ENCODE measurements at regions not wholly inside any gene's neighbourhood (a gene's known extent, or its start where the extent isn't known, plus 50 kb on each side); places are given as distances from the start of the nearest gene placed in this dataset.
"Not testable (repeated sequence)": the region's sequence is repeated elsewhere in the genome, so short reads cannot be mapped to it uniquely, and the experiment has no call there.

DNA sequence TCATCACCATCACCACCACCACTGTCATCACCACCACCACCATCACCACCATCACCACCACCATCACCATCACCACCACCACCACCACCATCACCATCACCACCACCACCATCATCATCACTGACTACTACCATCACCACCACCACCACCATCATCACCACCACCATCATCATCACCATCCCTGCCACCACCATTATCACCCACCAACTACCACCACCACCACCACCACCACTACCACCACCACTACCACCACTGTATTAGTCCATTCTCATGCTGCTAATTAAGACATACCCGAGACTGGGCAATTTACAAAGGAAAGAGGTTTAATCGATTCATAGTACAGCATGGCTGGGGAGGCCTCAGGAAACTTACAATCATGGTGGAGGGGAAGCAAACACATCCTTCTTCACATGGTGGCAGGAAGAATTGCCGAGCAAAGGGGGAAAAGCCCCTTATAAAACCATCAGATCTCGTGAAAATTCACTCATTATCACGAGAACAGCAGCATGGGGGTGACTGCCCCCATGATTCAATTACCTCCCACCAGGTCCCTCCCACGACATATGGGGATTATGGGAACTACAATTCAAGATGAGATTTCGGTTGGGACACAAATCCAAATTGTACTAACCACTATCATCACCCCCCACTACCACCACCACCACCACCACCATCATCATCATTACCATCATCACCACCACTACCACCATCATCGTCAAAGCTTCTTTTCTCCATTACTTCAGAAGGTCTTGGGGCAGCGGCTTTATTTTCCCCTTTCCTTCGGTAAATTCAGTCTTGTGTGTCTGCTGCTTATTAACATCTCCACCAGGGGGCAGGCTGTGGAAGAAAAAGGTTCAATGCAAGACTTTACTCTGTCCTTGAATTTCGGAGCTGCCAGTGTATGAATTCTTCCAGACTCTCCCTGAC lies 53.6 kb upstream of the SCAF4 start:
- POLR2A ChIA-PET; H3K27me3 ChIP-seq (ENCODE audit: control insufficient read depth, insufficient read depth, low read length); BruUV-seq (replicated peaks); ATAC-seq; H3K9me3 ChIP-seq (ENCODE audit: control insufficient read depth, insufficient read depth, low read depth, low read length); H3K4me1 ChIP-seq (ENCODE audit: control insufficient read depth, insufficient read depth, low read length); H3K4me3 ChIP-seq (ENCODE audit: low read depth in 2 of 2, low read length in 2 of 2); H3K36me3 ChIP-seq (ENCODE audit: control insufficient read depth, insufficient read depth, low read length); in situ Hi-C loops (cut with HindIII; ENCODE audit: low pct_unique_long_range_greater_than_20kb, low sequenced_read_pairs); H3K27ac ChIP-seq (ENCODE audit: low read length): not testable (repeated sequence)
- DNase-seq (ENCODE audit: low read depth, low spot score): peak; percentile 18
- CTCF ChIA-PET: interaction anchor here (0.7 kb wide), 1 partner anchor 67 kb away, joined by 3 read pairs; no protein-coding TSS in a partner anchor
- TF ChIP-seq, protein P1, sequence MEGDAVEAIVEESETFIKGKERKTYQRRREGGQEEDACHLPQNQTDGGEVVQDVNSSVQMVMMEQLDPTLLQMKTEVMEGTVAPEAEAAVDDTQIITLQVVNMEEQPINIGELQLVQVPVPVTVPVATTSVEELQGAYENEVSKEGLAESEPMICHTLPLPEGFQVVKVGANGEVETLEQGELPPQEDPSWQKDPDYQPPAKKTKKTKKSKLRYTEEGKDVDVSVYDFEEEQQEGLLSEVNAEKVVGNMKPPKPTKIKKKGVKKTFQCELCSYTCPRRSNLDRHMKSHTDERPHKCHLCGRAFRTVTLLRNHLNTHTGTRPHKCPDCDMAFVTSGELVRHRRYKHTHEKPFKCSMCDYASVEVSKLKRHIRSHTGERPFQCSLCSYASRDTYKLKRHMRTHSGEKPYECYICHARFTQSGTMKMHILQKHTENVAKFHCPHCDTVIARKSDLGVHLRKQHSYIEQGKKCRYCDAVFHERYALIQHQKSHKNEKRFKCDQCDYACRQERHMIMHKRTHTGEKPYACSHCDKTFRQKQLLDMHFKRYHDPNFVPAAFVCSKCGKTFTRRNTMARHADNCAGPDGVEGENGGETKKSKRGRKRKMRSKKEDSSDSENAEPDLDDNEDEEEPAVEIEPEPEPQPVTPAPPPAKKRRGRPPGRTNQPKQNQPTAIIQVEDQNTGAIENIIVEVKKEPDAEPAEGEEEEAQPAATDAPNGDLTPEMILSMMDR (IDR thresholded peaks at IDR 0.05): peak; percentile 69
- intact Hi-C loops (cut with micrococcal nuclease; ENCODE audit: unreplicated experiment): loop anchor here (10.0 kb wide), 1 partner anchor 89 kb away; the partner anchor contains the start of gene HUNK

DNA sequence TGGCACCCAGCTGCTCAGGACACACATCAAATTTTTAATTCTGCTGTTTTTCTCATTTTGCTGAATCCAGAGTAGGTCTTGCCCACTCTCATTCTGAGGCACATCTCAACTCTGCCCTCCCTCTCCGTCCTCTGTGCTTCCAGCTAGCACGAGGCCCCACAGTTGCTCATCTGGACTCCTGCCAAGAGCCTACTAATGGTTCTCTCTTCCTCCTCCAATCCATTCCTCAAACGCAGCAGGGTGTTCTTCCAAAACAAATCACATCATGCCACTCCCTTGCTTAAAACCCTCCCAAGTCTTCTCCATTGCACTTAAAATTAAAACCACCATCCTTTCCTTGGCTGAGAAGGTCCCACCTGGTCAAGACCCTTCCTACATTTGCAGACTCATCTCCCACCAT lies 49.8 kb upstream of the SCAF4 start:
- ATAC-seq: no peak
- no peak for DNase-seq (ENCODE audit: low read depth, low spot score)
- TF ChIP-seq, protein P2, sequence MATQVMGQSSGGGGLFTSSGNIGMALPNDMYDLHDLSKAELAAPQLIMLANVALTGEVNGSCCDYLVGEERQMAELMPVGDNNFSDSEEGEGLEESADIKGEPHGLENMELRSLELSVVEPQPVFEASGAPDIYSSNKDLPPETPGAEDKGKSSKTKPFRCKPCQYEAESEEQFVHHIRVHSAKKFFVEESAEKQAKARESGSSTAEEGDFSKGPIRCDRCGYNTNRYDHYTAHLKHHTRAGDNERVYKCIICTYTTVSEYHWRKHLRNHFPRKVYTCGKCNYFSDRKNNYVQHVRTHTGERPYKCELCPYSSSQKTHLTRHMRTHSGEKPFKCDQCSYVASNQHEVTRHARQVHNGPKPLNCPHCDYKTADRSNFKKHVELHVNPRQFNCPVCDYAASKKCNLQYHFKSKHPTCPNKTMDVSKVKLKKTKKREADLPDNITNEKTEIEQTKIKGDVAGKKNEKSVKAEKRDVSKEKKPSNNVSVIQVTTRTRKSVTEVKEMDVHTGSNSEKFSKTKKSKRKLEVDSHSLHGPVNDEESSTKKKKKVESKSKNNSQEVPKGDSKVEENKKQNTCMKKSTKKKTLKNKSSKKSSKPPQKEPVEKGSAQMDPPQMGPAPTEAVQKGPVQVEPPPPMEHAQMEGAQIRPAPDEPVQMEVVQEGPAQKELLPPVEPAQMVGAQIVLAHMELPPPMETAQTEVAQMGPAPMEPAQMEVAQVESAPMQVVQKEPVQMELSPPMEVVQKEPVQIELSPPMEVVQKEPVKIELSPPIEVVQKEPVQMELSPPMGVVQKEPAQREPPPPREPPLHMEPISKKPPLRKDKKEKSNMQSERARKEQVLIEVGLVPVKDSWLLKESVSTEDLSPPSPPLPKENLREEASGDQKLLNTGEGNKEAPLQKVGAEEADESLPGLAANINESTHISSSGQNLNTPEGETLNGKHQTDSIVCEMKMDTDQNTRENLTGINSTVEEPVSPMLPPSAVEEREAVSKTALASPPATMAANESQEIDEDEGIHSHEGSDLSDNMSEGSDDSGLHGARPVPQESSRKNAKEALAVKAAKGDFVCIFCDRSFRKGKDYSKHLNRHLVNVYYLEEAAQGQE (IDR thresholded peaks at IDR 0.05; ENCODE audit: insufficient read depth in 1 of 2, low read depth in 2 of 2, low read length in 1 of 2): no peak
- no peak for TF ChIP-seq TCF7L2 (IDR thresholded peaks at IDR 0.05; ENCODE audit: low read depth, low read length)
- TF ChIP-seq, protein P1 (IDR thresholded peaks at IDR 0.05): no peak
- TF ChIP-seq POLR2AphosphoS5 (IDR thresholded peaks at IDR 0.05; ENCODE audit: low read depth, low read length): no peak
- no peak for TF ChIP-seq SIN3A (IDR thresholded peaks at IDR 0.05; ENCODE audit: borderline replicate concordance, insufficient read depth, low read depth, low read length)
- POLR2A ChIA-PET: no interaction called here
- no peak overlapping the region for H3K4me3 ChIP-seq (ENCODE audit: low read depth in 2 of 2, low read length in 2 of 2)
- no peaks in the 10 kb centered on the region for H3K36me3 ChIP-seq (ENCODE audit: control insufficient read depth, insufficient read depth, low read length)
- CTCF ChIA-PET: no interaction called here
- intact Hi-C loops (cut with micrococcal nuclease; ENCODE audit: unreplicated experiment) (loop anchor here (2.0 to 10.0 kb wide), 2 partner anchors 93 to 477 kb away; partner anchors contain the start of gene HUNK), in situ Hi-C loops (cut with HindIII; ENCODE audit: low pct_unique_long_range_greater_than_20kb, low sequenced_read_pairs) (no loop called here)
- no peaks in the 10 kb centered on the region for H3K9me3 ChIP-seq (ENCODE audit: control insufficient read depth, insufficient read depth, low read depth, low read length)
- H3K27me3 ChIP-seq (ENCODE audit: control insufficient read depth, insufficient read depth, low read length): no peaks in the 10 kb centered on the region
- BruUV-seq (replicated peaks): no TSS peak
- H3K27ac ChIP-seq (ENCODE audit: low read length): no peak overlapping the region
- H3K4me1 ChIP-seq (ENCODE audit: control insufficient read depth, insufficient read depth, low read length): no peaks in the 10 kb centered on the region
